ENCODE measurements at regions not wholly inside any gene's neighbourhood (a gene's known extent, or its start where the extent isn't known, plus 50 kb on each side); places are given as distances from the start of the nearest gene placed in this dataset.

- DNase-seq (peak; percentile 64), ATAC-seq (ENCODE audit: low read depth) (peak; percentile 37; the same call in 1 of the 2 replicates)
- H3K79me1 ChIP-seq (ENCODE audit: low read depth in 1 of 2, low read length in 2 of 2), result no peaks in the 10 kb centered on the region
- H2BK15ac ChIP-seq (ENCODE audit: low read depth, low read length), result peak overlapping the region; percentile 74; the same call in 1 of the 3 replicates
- intact Hi-C loops (cut with micrococcal nuclease), result no loop called here
- ChIA-PET POLR2A (ENCODE audit: unreplicated experiment) (interaction anchor here (0.5 kb wide), 1 partner anchor 25 kb away, joined by 6 read pairs; no protein-coding TSS in a partner anchor), CTCF (interaction anchor here (0.7 kb wide), 1 partner anchor 209 kb away, joined by 3 read pairs; no protein-coding TSS in a partner anchor)
- peak overlapping the region; percentile 81 for H3K14ac ChIP-seq (replicated peaks; ENCODE audit: low read depth, low read length)
- H3K18ac ChIP-seq (ENCODE audit: low read depth, low read length), result peak overlapping the region; percentile 42; the same call in 1 of the 2 replicates
- peak overlapping the region; percentile 94 for H2AK5ac ChIP-seq (ENCODE audit: low read depth, low read length)
- peak overlapping the region; percentile 91; the same call in 1 of the 2 replicates for H2BK20ac ChIP-seq (ENCODE audit: low read depth, low read length)
- H4K8ac ChIP-seq (ENCODE audit: low read depth in 2 of 2, low read length in 2 of 2), result 0 out of 4 replicates have a peak overlapping the region, but pooled peaks of 1 of the 2 experiments have one; percentile 1
- no peak overlapping the region for H3K56ac ChIP-seq (ENCODE audit: extremely low read depth, insufficient read depth, low read length)
- TF ChIP-seq SMC3 (IDR thresholded peaks at IDR 0.05; ENCODE audit: low read depth, low read length), result no peak
- no peak for TF ChIP-seq USF2 (IDR thresholded peaks at IDR 0.05; ENCODE audit: low read depth, low read length)
- no peak for TF ChIP-seq MAFK (IDR thresholded peaks at IDR 0.05; ENCODE audit: low read depth, low read length)
- no peak for TF ChIP-seq POLR2A (IDR thresholded peaks at IDR 0.05; ENCODE audit: low read depth, low read length)
- no peak for TF ChIP-seq MAZ (IDR thresholded peaks at IDR 0.05; ENCODE audit: borderline replicate concordance, low read depth, low read length)
- no peak for TF ChIP-seq ELK1 (IDR thresholded peaks at IDR 0.05; ENCODE audit: borderline replicate concordance, low read depth, low read length)
- no peak for TF ChIP-seq CTCF (conservative IDR thresholded peaks at IDR 0.05; ENCODE audit: low read depth, low read length)
- no peak for TF ChIP-seq NFE2L2 (IDR thresholded peaks at IDR 0.05; ENCODE audit: low read depth, low read length)
- no peak for TF ChIP-seq RAD21 (IDR thresholded peaks at IDR 0.05; ENCODE audit: low read length)
- no peak for TF ChIP-seq RFX5 (IDR thresholded peaks at IDR 0.05; ENCODE audit: low read depth, low read length)
- no peak for TF ChIP-seq CHD1 (IDR thresholded peaks at IDR 0.05; ENCODE audit: low read depth, low read length)
- no peak for TF ChIP-seq FOS (IDR thresholded peaks at IDR 0.05; ENCODE audit: low read depth, low read length)
- TF ChIP-seq RCOR1 (IDR thresholded peaks at IDR 0.05; ENCODE audit: insufficient replicate concordance, low read length), result no peak
- peak overlapping the region; percentile 13 for H2BK5ac ChIP-seq (ENCODE audit: low read depth, low read length, poor library complexity, severe bottlenecking)
- no peak overlapping the region for H3K4me3 ChIP-seq (ENCODE audit: insufficient read depth, low read depth, low read length)
- 40% methylated on average over 1 of the region's 1 CpG; no CpG with 5 or more reads in 1 of the 2 experiments for WGBS, 2 experiments (ENCODE audit: extremely low coverage in 2 of 2, insufficient read length in 1 of 2)
- H3K9ac ChIP-seq (ENCODE audit: low read depth, low read length), result no peak overlapping the region
- peak overlapping the region; percentile 57; the same call in 1 of the 2 replicates for H2BK120ac ChIP-seq (ENCODE audit: low read depth, low read length)
- H3K4ac ChIP-seq (ENCODE audit: low read depth, low read length), result peak overlapping the region; percentile 67; the same call in 1 of the 2 replicates
- no peak overlapping the region for H4K5ac ChIP-seq (ENCODE audit: low read depth, low read length)
- no peaks in the 10 kb centered on the region for H3K27me3 ChIP-seq (ENCODE audit: control insufficient read depth, insufficient read depth, low read length)
- H2AK9ac ChIP-seq (replicated peaks; ENCODE audit: low read depth, low read length, poor library complexity), result no peak overlapping the region
- H3K9me1 ChIP-seq (ENCODE audit: insufficient read depth, low read length), result peaks cover 3% of the 10 kb centered on the region
- H3K4me2 ChIP-seq (ENCODE audit: low read depth, low read length), result no peak overlapping the region
- no TSS peak for BruUV-seq (replicated peaks)
- H4K91ac ChIP-seq (ENCODE audit: insufficient read depth, low read depth, low read length), result no peak overlapping the region
- H3K9me3 ChIP-seq (ENCODE audit: control insufficient read depth, insufficient read depth, low read length), result no peaks in the 10 kb centered on the region
- no peaks in the 10 kb centered on the region for H3K4me1 ChIP-seq (ENCODE audit: control insufficient read depth, insufficient read depth, low read length)
- peak overlapping the region; percentile 46; the same call in 1 of the 2 replicates for H3K23ac ChIP-seq (ENCODE audit: low read depth, low read length)
- no peak overlapping the region for H3K27ac ChIP-seq (ENCODE audit: insufficient read depth, low read length)
- H2AFZ ChIP-seq (replicated peaks; ENCODE audit: low read length, poor library complexity), result no peak overlapping the region
- in situ Hi-C loops (cut with MboI; ENCODE audit: low sequenced_read_pairs), result no loop called here
- dilution Hi-C loops (cut with HindIII; ENCODE audit: low sequenced_read_pairs, unreplicated experiment), result no loop called here
- no peaks in the 10 kb centered on the region for H3K36me3 ChIP-seq (ENCODE audit: control insufficient read depth, insufficient read depth, low read length)
- no peaks in the 10 kb centered on the region for H4K20me1 ChIP-seq (ENCODE audit: insufficient read depth, low read length)
These were observed 853.5 kb downstream of the TRIML1 start for GRCh38 chr4:188992706-188993105.

Data from IMR-90 (cell line).